GM20000 (cell line): ENCODE measurements at regions not wholly inside any gene's neighbourhood (a gene's known extent, or its start where the extent isn't known, plus 50 kb on each side); places are given as distances from the start of the nearest gene placed in this dataset.
"Not testable (repeated sequence)": the region's sequence is repeated elsewhere in the genome, so short reads cannot be mapped to it uniquely, and the experiment has no call there.

Experiments
- DNase-seq: peaks from one replicate; pipeline ENCODE4 v3.0.0; 2012; ENCODE audit warnings: low spot score
- CTCF ChIP-seq: IDR thresholded peaks from 2 replicates; pipeline ENCODE4 v1.5.1; 2012; ENCODE audit warnings: mild to moderate bottlenecking, control low read depth; ENCODE audit errors: extremely low read depth, missing control alignments

DNA sequence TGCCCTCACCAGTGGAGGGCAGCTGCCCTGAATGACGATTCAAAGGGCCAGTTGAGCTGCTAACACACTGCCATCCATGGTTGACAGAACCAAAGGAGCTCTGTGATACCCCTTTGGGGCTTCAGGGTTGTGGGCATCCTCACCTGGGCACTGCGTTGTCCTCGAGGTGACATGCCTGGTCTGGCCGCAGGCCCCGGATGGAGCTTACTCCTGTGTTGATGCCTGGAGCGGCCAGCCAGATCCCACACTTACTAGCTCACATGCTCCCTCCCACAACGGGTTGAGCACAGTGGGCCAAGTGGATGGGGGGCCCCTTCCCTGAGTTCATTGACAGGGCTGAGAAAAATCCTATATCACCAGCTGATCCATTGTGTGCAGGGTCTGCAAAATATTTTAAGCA is 898.9 kb downstream of the TAF11L14 start:
- TF ChIP-seq CTCF, result no peak
- DNase-seq, result no peak

DNA sequence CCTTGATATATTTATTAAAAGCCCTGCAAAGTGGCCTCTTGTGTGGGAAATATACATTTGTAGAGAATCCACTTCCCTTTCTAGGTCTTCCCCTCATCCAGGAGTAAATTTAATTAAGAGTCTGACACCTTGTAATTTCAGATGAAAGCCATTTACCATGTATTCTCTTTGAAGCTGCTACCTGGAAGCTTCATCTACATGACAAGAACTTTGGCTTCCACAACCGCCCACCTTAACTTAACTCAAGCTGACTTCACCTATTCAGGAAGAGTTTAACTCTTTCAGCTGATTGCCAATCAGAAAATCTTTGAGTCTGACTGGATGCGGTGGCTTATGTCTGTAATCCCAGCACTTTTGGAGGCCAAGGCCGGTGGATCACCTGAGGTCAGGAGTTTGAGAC is 899.9 kb downstream of the TAF11L14 start:
- no peak for TF ChIP-seq CTCF
- no peak for DNase-seq

GRCh38 chr5:18535753-18536152 is 901.5 kb downstream of the TAF11L14 start:
- DNase-seq, result not testable (repeated sequence)

- TF ChIP-seq CTCF, result no peak
- DNase-seq, result no peak
These were observed 910.2 kb downstream of the TAF11L14 start for GRCh38 chr5:18544421-18544820.

- TF ChIP-seq CTCF, result no peak
- DNase-seq, result no peak
These were observed 912.3 kb downstream of the TAF11L14 start for GRCh38 chr5:18546591-18546990.

DNA sequence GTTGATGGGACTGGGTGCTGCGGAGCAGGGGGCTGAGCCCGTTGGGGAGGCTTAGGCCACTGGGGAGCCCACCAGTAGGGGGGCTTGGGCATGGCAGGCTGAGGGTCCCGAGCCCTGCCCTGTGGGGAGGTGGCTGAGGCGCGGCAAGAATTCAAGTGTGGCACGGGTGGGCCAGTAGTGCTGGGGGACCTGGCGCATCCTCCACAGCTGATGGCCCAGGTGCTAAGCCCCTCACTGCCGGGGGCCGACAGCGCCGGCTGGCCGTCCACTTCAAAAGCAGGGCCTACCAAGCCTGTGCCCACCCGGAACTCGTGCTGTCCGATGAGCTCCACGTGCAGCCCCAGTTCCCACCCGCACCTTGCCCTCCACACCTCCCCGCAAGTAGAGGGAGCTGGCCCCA is 917.5 kb downstream of the TAF11L14 start:
- no peak for DNase-seq
- TF ChIP-seq CTCF, result no peak

DNA sequence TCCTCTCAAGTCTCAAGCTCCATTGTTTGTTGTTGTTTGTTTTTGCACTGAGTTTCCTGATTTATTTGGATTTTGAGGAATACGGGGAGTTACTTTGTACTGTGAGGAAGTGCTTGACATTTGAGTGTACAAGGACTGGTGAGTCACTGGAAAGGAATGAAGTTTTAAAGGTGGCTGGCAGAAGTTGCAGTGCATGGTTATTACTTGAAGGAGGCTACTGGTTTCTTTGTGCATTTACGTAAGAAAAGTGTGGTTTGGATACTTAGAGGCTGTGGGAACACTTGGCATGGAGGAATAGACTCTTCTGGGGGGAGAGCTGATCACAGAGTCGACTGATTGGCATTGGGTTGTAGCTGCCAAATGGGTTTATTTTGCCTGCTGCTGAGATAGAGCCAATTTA is 919.0 kb downstream of the TAF11L14 start:
- DNase-seq, result no peak
- no peak for TF ChIP-seq CTCF

DNA sequence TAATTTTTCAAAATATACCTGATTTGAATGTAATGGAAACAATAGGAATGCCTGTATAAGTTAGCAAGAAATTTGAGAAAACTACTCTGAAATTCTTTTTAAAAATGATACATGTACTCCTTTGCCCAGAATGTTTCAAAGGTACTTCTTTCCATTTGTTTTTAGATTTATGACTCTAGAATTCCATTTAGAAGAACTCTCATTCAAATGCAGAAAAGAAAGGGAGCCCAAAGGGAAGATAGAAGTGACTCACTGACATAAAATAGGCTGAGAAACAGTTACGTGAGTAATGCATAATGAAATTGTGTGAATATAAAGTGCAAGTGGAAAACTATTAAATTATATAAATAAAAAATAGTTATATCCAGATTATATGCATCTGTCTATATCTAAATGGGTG is 926.3 kb downstream of the TAF11L14 start:
- no peak for TF ChIP-seq CTCF
- no peak for DNase-seq
